Esophagus squamous epithelium (tissue), 4 donors: ENCODE measurements at regions not wholly inside any gene's neighbourhood (a gene's known extent, or its start where the extent isn't known, plus 50 kb on each side); places are given as distances from the start of the nearest gene placed in this dataset.

Experiments
- CTCF ChIP-seq, 6 experiments: fragments of 450-650 bp in 4 of 6; fragments of 200-600 bp in 2 of 6; sonication (generic) in 2 of 6; IDR thresholded peaks; one replicate each; pipeline ENCODE4 v1.5.1; 2016 to 2019; ENCODE audit warnings: antibody characterized with exemption in 6 of 6, mild to moderate bottlenecking in 4 of 6, moderate library complexity in 4 of 6
- POLR2A ChIP-seq, 4 donors: fragments of 450-650 bp; IDR thresholded peaks; one replicate each; pipeline ENCODE4 v1.6.1; 2017; ENCODE audit warnings: antibody characterized with exemption in 4 of 4, mild to moderate bottlenecking in 4 of 4, moderate library complexity in 3 of 4

- no peak for TF ChIP-seq CTCF (IDR thresholded peaks at IDR 0.05)
- TF ChIP-seq POLR2A (IDR thresholded peaks at IDR 0.05): no peak
These were observed 428.6 kb upstream of the FSHR start for GRCh38 chr2:49582946-49583345.
